ENCODE measurements at regions not wholly inside any gene's neighbourhood (a gene's known extent, or its start where the extent isn't known, plus 50 kb on each side); places are given as distances from the start of the nearest gene placed in this dataset.

GRCh38 chr10:130244031-130244927 lies 108.1 kb downstream of the GLRX3 start:
- Histone ChIP-seq H4K91ac (ENCODE audit: insufficient read depth, low read depth, low read length) (no peak overlapping the region), H2BK5ac (ENCODE audit: low read depth, low read length, poor library complexity, severe bottlenecking) (no peak overlapping the region), H2AFZ (replicated peaks; ENCODE audit: low read length, poor library complexity) (no peak overlapping the region), H3K36me3 (ENCODE audit: control insufficient read depth, insufficient read depth, low read length) (no peaks in the 10 kb centered on the region), H3K18ac (ENCODE audit: low read depth, low read length) (no peak overlapping the region), H3K14ac (replicated peaks; ENCODE audit: low read depth, low read length) (no peak overlapping the region), H4K8ac (ENCODE audit: low read depth in 2 of 2, low read length in 2 of 2) (no peak overlapping the region), H3K79me1 (ENCODE audit: low read depth in 1 of 2, low read length in 2 of 2) (no peaks in the 10 kb centered on the region), H3K9me3 (ENCODE audit: control insufficient read depth, insufficient read depth, low read length) (peaks cover 18% of the 10 kb centered on the region), H2BK120ac (ENCODE audit: low read depth, low read length) (no peak overlapping the region), H3K4me2 (ENCODE audit: low read depth, low read length) (no peak overlapping the region), H2AK9ac (replicated peaks; ENCODE audit: low read depth, low read length, poor library complexity) (no peak overlapping the region), H3K27ac (ENCODE audit: insufficient read depth, low read length) (no peak overlapping the region), H3K4ac (ENCODE audit: low read depth, low read length) (no peak overlapping the region), H2BK20ac (ENCODE audit: low read depth, low read length) (no peak overlapping the region), H3K9me1 (ENCODE audit: insufficient read depth, low read length) (no peaks in the 10 kb centered on the region), H3K27me3 (ENCODE audit: control insufficient read depth, insufficient read depth, low read length) (no peaks in the 10 kb centered on the region), H4K5ac (ENCODE audit: low read depth, low read length) (no peak overlapping the region), H2AK5ac (ENCODE audit: low read depth, low read length) (no peak overlapping the region), H3K4me1 (ENCODE audit: control insufficient read depth, insufficient read depth, low read length) (no peaks in the 10 kb centered on the region), H3K4me3 (ENCODE audit: insufficient read depth, low read depth, low read length) (no peak overlapping the region), H3K56ac (ENCODE audit: extremely low read depth, insufficient read depth, low read length) (no peak overlapping the region), H4K20me1 (ENCODE audit: insufficient read depth, low read length) (no peaks in the 10 kb centered on the region), H3K9ac (ENCODE audit: low read depth, low read length) (no peak overlapping the region), H2BK15ac (ENCODE audit: low read depth, low read length) (no peak overlapping the region), H3K23ac (ENCODE audit: low read depth, low read length) (no peak overlapping the region)
- dilution Hi-C loops (cut with HindIII; ENCODE audit: low sequenced_read_pairs, unreplicated experiment) (no loop called here), intact Hi-C loops (cut with micrococcal nuclease) (no loop called here), in situ Hi-C loops (cut with MboI; ENCODE audit: low sequenced_read_pairs) (no loop called here)
- POLR2A ChIA-PET (ENCODE audit: unreplicated experiment), result no interaction called here
- CTCF ChIA-PET, result no interaction called here
- ATAC-seq (ENCODE audit: low read depth) (no peak), DNase-seq (no peak)
- no TSS peak for BruUV-seq (replicated peaks)
- 70% methylated on average over 4 of the region's 16 CpGs; no CpG with 5 or more reads in 1 of the 2 experiments for WGBS, 2 experiments (ENCODE audit: extremely low coverage in 2 of 2, insufficient read length in 1 of 2)
- TF ChIP-seq BHLHE40 (IDR thresholded peaks at IDR 0.05; ENCODE audit: low read depth, low read length) (no peak), MXI1 (IDR thresholded peaks at IDR 0.05; ENCODE audit: borderline replicate concordance, low read depth, low read length) (no peak), RFX5 (IDR thresholded peaks at IDR 0.05; ENCODE audit: low read depth, low read length) (no peak), CEBPB (IDR thresholded peaks at IDR 0.05; ENCODE audit: low read depth, low read length) (no peak), MAZ (IDR thresholded peaks at IDR 0.05; ENCODE audit: borderline replicate concordance, low read depth, low read length) (no peak), SMC3 (IDR thresholded peaks at IDR 0.05; ENCODE audit: low read depth, low read length) (no peak), FOS (IDR thresholded peaks at IDR 0.05; ENCODE audit: low read depth, low read length) (no peak), RAD21 (IDR thresholded peaks at IDR 0.05; ENCODE audit: low read length) (no peak), RCOR1 (IDR thresholded peaks at IDR 0.05; ENCODE audit: insufficient replicate concordance, low read length) (no peak), CHD1 (IDR thresholded peaks at IDR 0.05; ENCODE audit: low read depth, low read length) (no peak)
